ENCODE measurements at regions not wholly inside any gene's neighbourhood (a gene's known extent, or its start where the extent isn't known, plus 50 kb on each side); places are given as distances from the start of the nearest gene placed in this dataset.

GRCh38 chr9:135252980-135253304 is 165.5 kb downstream of the OLFM1 start:
- Histone ChIP-seq H3K9me1 (ENCODE audit: control insufficient read depth, extremely low read depth, insufficient read depth, low read length) (no peaks in the 10 kb centered on the region), H3K9ac (ENCODE audit: control insufficient read depth, extremely low read depth, insufficient read depth, low read length) (no peak overlapping the region), H2AFZ (ENCODE audit: control insufficient read depth, low read length) (no peak overlapping the region), H3K9me3 (ENCODE audit: control insufficient read depth, low read depth, low read length) (no peaks in the 10 kb centered on the region), H4K20me1 (ENCODE audit: control insufficient read depth, extremely low read depth, insufficient read depth, low read length) (no peaks in the 10 kb centered on the region), H3K36me3 (ENCODE audit: control insufficient read depth in 2 of 2, extremely low read depth in 1 of 2, insufficient read depth in 2 of 2, low read length in 2 of 2) (no peaks in the 10 kb centered on the region), H3K4me1 (ENCODE audit: control insufficient read depth, extremely low read depth, insufficient read depth, low read length) (no peaks in the 10 kb centered on the region), H3K27ac (ENCODE audit: control insufficient read depth, insufficient read depth, low read length) (no peak overlapping the region), H3K4me2 (ENCODE audit: control insufficient read depth, extremely low read depth, insufficient read depth, low read depth, low read length) (no peak overlapping the region), H3K79me2 (ENCODE audit: control insufficient read depth, insufficient read depth, low read length) (no peaks in the 10 kb centered on the region), H3K4me3 (ENCODE audit: control insufficient read depth in 2 of 3, extremely low read depth in 1 of 3, insufficient read depth in 2 of 3, low read depth in 1 of 3, low read length in 3 of 3) (no peak overlapping the region), H3K27me3 (ENCODE audit: control insufficient read depth, extremely low read depth, insufficient read depth, low read length) (peaks cover 4% of the 10 kb centered on the region)
- DNase-seq (ENCODE audit: low read depth, low spot score) (no peak), FAIRE-seq (no peak)
- dilution Hi-C loops (cut with MboI; ENCODE audit: extremely low pct_ligation_motif_present, low sequenced_read_pairs), result no loop called here
- TF ChIP-seq EZH2 (IDR thresholded peaks at IDR 0.05; ENCODE audit: low read length) (no peak), CTCF (optimal IDR thresholded peaks at IDR 0.05 in 1 of 3, IDR thresholded peaks at IDR 0.05 in 1 of 3, conservative IDR thresholded peaks at IDR 0.05 in 1 of 3; ENCODE audit: extremely low read depth in 1 of 3, insufficient read depth in 2 of 3, low read length in 3 of 3) (no peak)

DNA sequence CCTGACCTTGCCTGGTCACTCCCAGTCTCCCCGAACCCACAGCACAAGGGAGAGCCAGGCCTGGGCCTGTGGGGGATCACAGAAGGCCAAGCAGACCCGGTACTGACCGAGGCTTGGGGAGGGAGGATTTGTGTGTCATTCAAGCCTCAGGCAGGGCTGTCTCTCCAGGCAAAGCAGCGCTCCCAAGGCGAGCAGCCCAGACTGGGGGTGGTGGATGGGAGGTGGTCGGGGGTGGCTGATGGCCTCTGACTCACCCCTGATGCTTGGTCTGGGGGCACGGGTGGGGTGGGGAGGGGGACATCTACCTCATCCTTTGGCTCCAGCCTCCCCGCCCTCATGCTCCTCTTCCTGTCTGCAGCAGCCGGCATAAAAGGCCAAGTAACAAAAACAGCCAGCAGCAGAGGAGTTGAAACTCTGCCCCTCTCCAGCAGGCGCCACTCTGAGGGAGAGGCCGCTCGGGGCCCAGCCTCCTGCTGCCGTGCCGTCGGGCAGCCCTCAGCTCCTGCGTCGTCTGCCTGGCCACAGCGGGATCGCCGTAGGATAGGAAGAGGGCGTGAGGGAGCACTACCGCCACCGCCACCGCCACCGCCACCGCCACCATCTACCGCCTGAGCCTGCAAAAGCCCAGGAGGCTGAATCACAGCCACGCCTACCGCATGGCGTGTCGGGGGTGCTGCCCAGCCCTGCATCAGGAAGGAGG is 166.0 kb downstream of the OLFM1 start:
- H3K4me3 ChIP-seq (ENCODE audit: control insufficient read depth in 2 of 3, extremely low read depth in 1 of 3, insufficient read depth in 2 of 3, low read depth in 1 of 3, low read length in 3 of 3), result no peak overlapping the region
- H3K9me1 ChIP-seq (ENCODE audit: control insufficient read depth, extremely low read depth, insufficient read depth, low read length), result no peaks in the 10 kb centered on the region
- dilution Hi-C loops (cut with MboI; ENCODE audit: extremely low pct_ligation_motif_present, low sequenced_read_pairs), result no loop called here
- no peaks in the 10 kb centered on the region for H3K27me3 ChIP-seq (ENCODE audit: control insufficient read depth, extremely low read depth, insufficient read depth, low read length)
- H3K9ac ChIP-seq (ENCODE audit: control insufficient read depth, extremely low read depth, insufficient read depth, low read length), result no peak overlapping the region
- no peaks in the 10 kb centered on the region for H3K4me1 ChIP-seq (ENCODE audit: control insufficient read depth, extremely low read depth, insufficient read depth, low read length)
- TF ChIP-seq EZH2 (IDR thresholded peaks at IDR 0.05; ENCODE audit: low read length) (no peak), CTCF (optimal IDR thresholded peaks at IDR 0.05 in 1 of 3, IDR thresholded peaks at IDR 0.05 in 1 of 3, conservative IDR thresholded peaks at IDR 0.05 in 1 of 3; ENCODE audit: extremely low read depth in 1 of 3, insufficient read depth in 2 of 3, low read length in 3 of 3) (no peak)
- H2AFZ ChIP-seq (ENCODE audit: control insufficient read depth, low read length), result no peak overlapping the region
- no peak for DNase-seq (ENCODE audit: low read depth, low spot score)
- FAIRE-seq, result no peak
- no peak overlapping the region for H3K4me2 ChIP-seq (ENCODE audit: control insufficient read depth, extremely low read depth, insufficient read depth, low read depth, low read length)
- no peak overlapping the region for H3K27ac ChIP-seq (ENCODE audit: control insufficient read depth, insufficient read depth, low read length)
- H4K20me1 ChIP-seq (ENCODE audit: control insufficient read depth, extremely low read depth, insufficient read depth, low read length), result no peaks in the 10 kb centered on the region
- H3K36me3 ChIP-seq (ENCODE audit: control insufficient read depth in 2 of 2, extremely low read depth in 1 of 2, insufficient read depth in 2 of 2, low read length in 2 of 2), result no peaks in the 10 kb centered on the region
- H3K79me2 ChIP-seq (ENCODE audit: control insufficient read depth, insufficient read depth, low read length), result no peaks in the 10 kb centered on the region
- no peaks in the 10 kb centered on the region for H3K9me3 ChIP-seq (ENCODE audit: control insufficient read depth, low read depth, low read length)

Data from keratinocyte (primary cell).